Skin epidermis (tissue), 12 donors: ENCODE measurements at regions not wholly inside any gene's neighbourhood (a gene's known extent, or its start where the extent isn't known, plus 50 kb on each side); places are given as distances from the start of the nearest gene placed in this dataset.

Experiments
- H3K27ac ChIP-seq, 21 experiments: fragments of 200-600 bp; sonication (generic) in 11 of 21; one replicate each; pipeline ENCODE4 v1.5.0; 2020; ENCODE audit warnings: mild to moderate bottlenecking in 3 of 21, inconsistent platforms in 2 of 21, moderate library complexity in 2 of 21
- H3K4me3 ChIP-seq, 7 experiments: fragments of 200-600 bp; sonication (generic) in 2 of 7; one replicate each; pipeline ENCODE4 v1.5.0; 2020; ENCODE audit warnings: inconsistent platforms in 2 of 7, mild to moderate bottlenecking in 2 of 7, moderate library complexity in 1 of 7

- Histone ChIP-seq H3K4me3 (no peak overlapping the region), H3K27ac (peak overlapping the region in 2 of 21 experiments; percentile 22 to 27)
Measured at GRCh38 chr10:129039406-129040370, 427.4 kb upstream of the MGMT start.

- Histone ChIP-seq H3K27ac (peak overlapping the region in 2 of 21 experiments; percentile 22 to 27), H3K4me3 (no peak overlapping the region)
Measured at GRCh38 chr10:129040377-129040776, 426.7 kb upstream of the MGMT start.

- H3K27ac ChIP-seq: no peak overlapping the region
Measured at GRCh38 chr10:129041916-129042315, 425.1 kb upstream of the MGMT start.

GRCh38 chr10:129042776-129043595, 424.1 kb upstream of the MGMT start:
- Histone ChIP-seq H3K27ac (peak overlapping the region in 1 of 21 experiments; percentile 12), H3K4me3 (no peak overlapping the region)

More at GRCh38 chr10:129041916-129042315, 425.1 kb upstream of the MGMT start:
- H3K4me3 ChIP-seq: no peak overlapping the region

GRCh38 chr10:129043691-129044090, 423.4 kb upstream of the MGMT start:
- H3K27ac ChIP-seq: no peak overlapping the region
- no peak overlapping the region for H3K4me3 ChIP-seq

- H3K4me3 ChIP-seq: no peak overlapping the region
- peak overlapping the region in 2 of 21 experiments; percentile 36 to 65 for H3K27ac ChIP-seq
Measured at GRCh38 chr10:129045599-129045998, 421.4 kb upstream of the MGMT start.

GRCh38 chr10:129046065-129046681, 420.9 kb upstream of the MGMT start:
- peak overlapping the region in 4 of 21 experiments; percentile 2 to 65 (median 26) for H3K27ac ChIP-seq
- no peak overlapping the region for H3K4me3 ChIP-seq

GRCh38 chr10:129046962-129047361, 420.1 kb upstream of the MGMT start:
- H3K4me3 ChIP-seq: no peak overlapping the region
- peak overlapping the region in 5 of 21 experiments; percentile 2 to 38 (median 18) for H3K27ac ChIP-seq

GRCh38 chr10:129047600-129047999, 419.4 kb upstream of the MGMT start:
- H3K4me3 ChIP-seq: no peak overlapping the region
- H3K27ac ChIP-seq: peak overlapping the region in 1 of 21 experiments; percentile 34

- H3K27ac ChIP-seq: no peak overlapping the region
Measured at GRCh38 chr10:129048513-129048912, 418.5 kb upstream of the MGMT start.

GRCh38 chr10:129049501-129049900, 417.5 kb upstream of the MGMT start:
- no peak overlapping the region for H3K4me3 ChIP-seq
- no peak overlapping the region for H3K27ac ChIP-seq

More at GRCh38 chr10:129048513-129048912, 418.5 kb upstream of the MGMT start:
- H3K4me3 ChIP-seq: no peak overlapping the region

GRCh38 chr10:129055225-129055624, 411.8 kb upstream of the MGMT start:
- Histone ChIP-seq H3K4me3 (no peak overlapping the region), H3K27ac (no peak overlapping the region)

- H3K27ac ChIP-seq: no peak overlapping the region
- no peak overlapping the region for H3K4me3 ChIP-seq
Measured at GRCh38 chr10:129055986-129056385, 411.1 kb upstream of the MGMT start.

- H3K27ac ChIP-seq: peak overlapping the region in 1 of 21 experiments; percentile 42
Measured at GRCh38 chr10:129056734-129057689, 410.0 kb upstream of the MGMT start.

GRCh38 chr10:129057856-129058663, 409.0 kb upstream of the MGMT start:
- no peak overlapping the region for H3K4me3 ChIP-seq
- peak overlapping the region in 1 of 21 experiments; percentile 42 for H3K27ac ChIP-seq

More at GRCh38 chr10:129056734-129057689, 410.0 kb upstream of the MGMT start:
- no peak overlapping the region for H3K4me3 ChIP-seq

- no peak overlapping the region for H3K27ac ChIP-seq
- no peak overlapping the region for H3K4me3 ChIP-seq
Measured at GRCh38 chr10:129058664-129059155, 408.3 kb upstream of the MGMT start.

GRCh38 chr10:129059977-129060376, 407.1 kb upstream of the MGMT start:
- Histone ChIP-seq H3K27ac (no peak overlapping the region), H3K4me3 (no peak overlapping the region)

GRCh38 chr10:129063212-129063611, 403.8 kb upstream of the MGMT start:
- H3K27ac ChIP-seq: no peak overlapping the region

More at GRCh38 chr10:129063212-129063611, 403.8 kb upstream of the MGMT start:
- H3K4me3 ChIP-seq: no peak overlapping the region
